ENCODE measurements at regions not wholly inside any gene's neighbourhood (a gene's known extent, or its start where the extent isn't known, plus 50 kb on each side); places are given as distances from the start of the nearest gene placed in this dataset.

- TF ChIP-seq, protein P1, sequence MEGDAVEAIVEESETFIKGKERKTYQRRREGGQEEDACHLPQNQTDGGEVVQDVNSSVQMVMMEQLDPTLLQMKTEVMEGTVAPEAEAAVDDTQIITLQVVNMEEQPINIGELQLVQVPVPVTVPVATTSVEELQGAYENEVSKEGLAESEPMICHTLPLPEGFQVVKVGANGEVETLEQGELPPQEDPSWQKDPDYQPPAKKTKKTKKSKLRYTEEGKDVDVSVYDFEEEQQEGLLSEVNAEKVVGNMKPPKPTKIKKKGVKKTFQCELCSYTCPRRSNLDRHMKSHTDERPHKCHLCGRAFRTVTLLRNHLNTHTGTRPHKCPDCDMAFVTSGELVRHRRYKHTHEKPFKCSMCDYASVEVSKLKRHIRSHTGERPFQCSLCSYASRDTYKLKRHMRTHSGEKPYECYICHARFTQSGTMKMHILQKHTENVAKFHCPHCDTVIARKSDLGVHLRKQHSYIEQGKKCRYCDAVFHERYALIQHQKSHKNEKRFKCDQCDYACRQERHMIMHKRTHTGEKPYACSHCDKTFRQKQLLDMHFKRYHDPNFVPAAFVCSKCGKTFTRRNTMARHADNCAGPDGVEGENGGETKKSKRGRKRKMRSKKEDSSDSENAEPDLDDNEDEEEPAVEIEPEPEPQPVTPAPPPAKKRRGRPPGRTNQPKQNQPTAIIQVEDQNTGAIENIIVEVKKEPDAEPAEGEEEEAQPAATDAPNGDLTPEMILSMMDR (IDR thresholded peaks at IDR 0.05) = no peak
- no peak for TF ChIP-seq POLR2A (IDR thresholded peaks at IDR 0.05)
- TF ChIP-seq POLR2AphosphoS5 (IDR thresholded peaks at IDR 0.05; ENCODE audit: insufficient read depth in 1 of 2, low read depth in 1 of 2) = no peak
Measured at GRCh38 chr5:30627945-30628344, 565.5 kb upstream of the CDH6 start.
